H9 (cell line): ENCODE measurements at regions not wholly inside any gene's neighbourhood (a gene's known extent, or its start where the extent isn't known, plus 50 kb on each side); places are given as distances from the start of the nearest gene placed in this dataset.

ENCODE experiments used
- DNase-seq: peaks from one replicate; pipeline ENCODE4 v3.0.0-alpha.2; 2017
- H2AFZ ChIP-seq: one replicate; pipeline ENCODE4 v1.6.1; 2013; ENCODE audit warnings: mild to moderate bottlenecking, low read length, control low read depth, moderate library complexity
- H2AK5ac ChIP-seq: 2 replicates; pipeline ENCODE4 v1.6.1; 2013; ENCODE audit warnings: low read length, control low read depth, mixed read lengths; ENCODE audit not compliant: insufficient read length
- H2BK120ac ChIP-seq: one replicate; pipeline ENCODE4 v1.6.1; 2013; ENCODE audit warnings: low read depth, mild to moderate bottlenecking, low read length, control low read depth, inconsistent platforms; ENCODE audit not compliant: poor library complexity, severe bottlenecking
- H2BK12ac ChIP-seq: 2 replicates; pipeline ENCODE4 v1.6.1; 2013; ENCODE audit warnings: low read length, control low read depth, mixed read lengths, low read depth; ENCODE audit not compliant: insufficient read length
- H2BK15ac ChIP-seq: 2 replicates; pipeline ENCODE4 v1.6.1; 2013; ENCODE audit warnings: low read depth, low read length, control low read depth
- H2BK20ac ChIP-seq: one replicate; pipeline ENCODE4 v1.6.1; 2013; ENCODE audit warnings: low read depth, mild to moderate bottlenecking, low read length, control low read depth, inconsistent platforms; ENCODE audit not compliant: poor library complexity, severe bottlenecking
- H2BK5ac ChIP-seq: 2 replicates; pipeline ENCODE4 v1.6.1; 2013; ENCODE audit warnings: low read length, control low read depth, mixed read lengths; ENCODE audit not compliant: insufficient read length
- H3K14ac ChIP-seq: 2 replicates; pipeline ENCODE4 v1.6.1; 2013; ENCODE audit warnings: low read length, control low read depth; ENCODE audit not compliant: insufficient read depth
- H3K18ac ChIP-seq: 2 replicates; pipeline ENCODE4 v1.6.1; 2013; ENCODE audit warnings: low read depth, mild to moderate bottlenecking, mixed read lengths, low read length, control low read depth; ENCODE audit not compliant: insufficient read length
- H3K23ac ChIP-seq: 2 replicates; pipeline ENCODE4 v1.6.1; 2013; ENCODE audit warnings: low read length, control low read depth, mixed read lengths, low read depth; ENCODE audit not compliant: insufficient read length
- H3K23me2 ChIP-seq: 2 replicates; pipeline ENCODE4 v1.6.1; 2013; ENCODE audit warnings: low read depth, mild to moderate bottlenecking, mixed read lengths, low read length, control low read depth; ENCODE audit not compliant: insufficient read length, poor library complexity, severe bottlenecking
- H3K27ac ChIP-seq: 2 replicates; pipeline ENCODE4 v1.5.1; 2013; ENCODE audit warnings: low read length, control low read depth, mixed read lengths, low read depth; ENCODE audit not compliant: insufficient read length
- H3K27me3 ChIP-seq: 2 replicates; pipeline ENCODE4 v1.6.1; 2013; ENCODE audit warnings: low read length, control low read depth, inconsistent platforms; ENCODE audit not compliant: insufficient read depth
- H3K4ac ChIP-seq: 2 replicates; pipeline ENCODE4 v1.6.1; 2013; ENCODE audit warnings: low read depth, mild to moderate bottlenecking, control low read depth, inconsistent platforms, low read length, moderate library complexity
- H3K4me1 ChIP-seq: 2 replicates; pipeline ENCODE4 v1.6.1; 2013; ENCODE audit warnings: low read length, control low read depth, inconsistent platforms; ENCODE audit not compliant: insufficient read depth
- H3K4me2 ChIP-seq: 2 replicates; pipeline ENCODE4 v1.6.1; 2013; ENCODE audit warnings: low read length, control low read depth, mixed read lengths; ENCODE audit not compliant: insufficient read length, insufficient read depth
- H3K56ac ChIP-seq: 2 replicates; pipeline ENCODE4 v1.6.1; 2013; ENCODE audit warnings: low read depth, mild to moderate bottlenecking, mixed read lengths, low read length, control low read depth; ENCODE audit not compliant: insufficient read length
- H3K79me1 ChIP-seq: 2 replicates; pipeline ENCODE4 v1.6.1; 2013; ENCODE audit warnings: low read depth, mild to moderate bottlenecking, moderate library complexity, low read length, control low read depth, inconsistent platforms; ENCODE audit not compliant: insufficient read depth, poor library complexity, severe bottlenecking
- H3K79me2 ChIP-seq: 2 replicates; pipeline ENCODE4 v1.6.1; 2013; ENCODE audit warnings: low read length, control low read depth, inconsistent platforms; ENCODE audit not compliant: insufficient read depth
- H3K9ac ChIP-seq: 2 replicates; pipeline ENCODE4 v1.6.1; 2013; ENCODE audit warnings: low read length, control low read depth, mixed read lengths; ENCODE audit not compliant: insufficient read length; ENCODE audit errors: extremely low read depth
- H3K9me3 ChIP-seq: one replicate; pipeline ENCODE4 v1.6.1; 2013; ENCODE audit warnings: low read depth, low read length, inconsistent platforms; ENCODE audit not compliant: control insufficient read depth
- H3T11ph ChIP-seq: one replicate; pipeline ENCODE4 v1.6.1; 2013; ENCODE audit warnings: mild to moderate bottlenecking, low read length, control low read depth, inconsistent platforms
- H4K20me1 ChIP-seq: one replicate; pipeline ENCODE4 v1.6.1; 2013; ENCODE audit not compliant: control insufficient read depth, insufficient read length, insufficient read depth
- H4K5ac ChIP-seq: 2 replicates; pipeline ENCODE4 v1.6.1; 2013; ENCODE audit warnings: low read depth, mild to moderate bottlenecking, mixed read lengths, low read length, control low read depth; ENCODE audit not compliant: insufficient read length
- H4K8ac ChIP-seq: replicated peaks from 2 replicates; pipeline ENCODE4 v1.6.1; 2013; ENCODE audit warnings: low read length, control low read depth, mixed read lengths, low read depth; ENCODE audit not compliant: insufficient read length
- H4K91ac ChIP-seq: 2 replicates; pipeline ENCODE4 v1.6.1; 2013; ENCODE audit warnings: low read depth, mild to moderate bottlenecking, moderate library complexity, mixed read lengths, low read length, control low read depth; ENCODE audit not compliant: insufficient read length
- H3K27ac Mint-ChIP-seq, 3 experiments: 2 replicates in 2 of 3; 3 replicates in 1 of 3; pipeline ENCODE4 v1.8.0; 2020 to 2021; ENCODE audit warnings: mixed read lengths in 3 of 3, mild to moderate bottlenecking in 1 of 3, moderate library complexity in 1 of 3
- H3K27me3 Mint-ChIP-seq: 2 replicates; pipeline ENCODE4 v1.8.0; 2021; ENCODE audit warnings: low read depth, mild to moderate bottlenecking, moderate library complexity, mixed read lengths
- H3K36me3 Mint-ChIP-seq, 3 experiments: 2 replicates in 2 of 3; 3 replicates in 1 of 3; pipeline ENCODE4 v1.8.0; 2020 to 2021; ENCODE audit warnings: low read depth in 3 of 3, mixed read lengths in 3 of 3; ENCODE audit not compliant: insufficient read depth in 1 of 3
- H3K4me1 Mint-ChIP-seq, 2 experiments: 2 replicates each; pipeline ENCODE4 v1.8.0; 2020; ENCODE audit warnings: mixed read lengths in 2 of 2
- H3K4me3 Mint-ChIP-seq, 2 experiments: 2 replicates in 1 of 2; 3 replicates in 1 of 2; pipeline ENCODE4 v1.8.0; 2020 to 2021; ENCODE audit warnings: mild to moderate bottlenecking in 2 of 2, mixed read lengths in 2 of 2, moderate library complexity in 1 of 2
- H3K9me3 Mint-ChIP-seq, 2 experiments: 2 replicates in 1 of 2; 3 replicates in 1 of 2; pipeline ENCODE4 v1.8.0; 2020; ENCODE audit warnings: mild to moderate bottlenecking in 2 of 2, mixed read lengths in 2 of 2, moderate library complexity in 1 of 2
- CTCF ChIP-seq: fragments of 200-600 bp; sonication (generic); conservative IDR thresholded peaks from 3 replicates; pipeline ENCODE4 v1.8.0; 2021; ENCODE audit warnings: antibody characterized with exemption, mild to moderate bottlenecking
- WGBS: extraction: QIAGEN DNeasy Blood & Tissue Kit; methylation state at CpG from one replicate; pipeline ENCODE4 v1.1.7; 2013; ENCODE audit warnings: missing lambda C conversion rate, low lambda C conversion rate, mixed read lengths; ENCODE audit not compliant: insufficient read length; ENCODE audit errors: extremely low coverage; 5-methylcytosine and 5-hydroxymethylcytosine counted together

DNA sequence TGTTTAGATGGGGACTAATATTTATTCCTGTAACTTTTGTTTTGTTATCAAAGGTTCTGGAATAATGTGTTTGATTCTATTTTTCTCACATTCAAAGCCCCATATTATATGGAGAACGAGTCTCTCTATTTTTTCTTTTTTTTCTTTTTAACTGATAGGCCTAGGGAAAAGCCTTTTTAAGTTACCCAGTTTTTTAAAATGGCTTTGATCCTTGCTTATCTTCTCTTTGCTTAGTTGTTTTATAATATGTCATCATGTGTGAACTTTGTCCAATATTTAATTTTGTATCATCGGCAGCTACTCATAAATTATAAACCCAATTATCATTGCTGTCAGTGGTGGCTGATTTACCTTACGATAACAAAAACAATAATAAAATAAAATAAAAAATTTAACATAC lies 610.3 kb upstream of the BCHE start:
- Histone ChIP-seq H3K27me3 (no peaks in the 10 kb centered on the region), H2AK5ac (no peak overlapping the region), H3K4me2 (no peak overlapping the region), H2BK12ac (no peak overlapping the region), H3T11ph (no peak overlapping the region), H3K27ac (no peak overlapping the region), H3K9ac (no peak overlapping the region), H3K23ac (no peak overlapping the region), H4K5ac (no peak overlapping the region), H3K23me2 (no peaks in the 10 kb centered on the region), H2AFZ (no peak overlapping the region), H2BK15ac (no peak overlapping the region), H3K18ac (no peak overlapping the region), H2BK120ac (no peak overlapping the region), H3K4me1 (no peaks in the 10 kb centered on the region), H4K8ac (no peak overlapping the region), H3K14ac (no peak overlapping the region), H2BK5ac (no peak overlapping the region), H2BK20ac (no peak overlapping the region), H3K56ac (no peak overlapping the region), H3K9me3 (no peaks in the 10 kb centered on the region), H3K79me2 (no peaks in the 10 kb centered on the region), H3K4ac (no peak overlapping the region), H4K91ac (no peak overlapping the region), H4K20me1 (no peaks in the 10 kb centered on the region), H3K79me1 (no peaks in the 10 kb centered on the region)
- Mint-ChIP-seq H3K36me3 (no peaks in the 10 kb centered on the region), H3K4me1 (peaks cover 7 to 12% of the 10 kb centered on the region in 2 experiments; a peak in 3 of 4 replicates), H3K4me3 (no peak overlapping the region), H3K27me3 (no peaks in the 10 kb centered on the region), H3K9me3 (no peaks in the 10 kb centered on the region), H3K27ac (no peak overlapping the region)
- no peak for TF ChIP-seq CTCF
- no CpG with 5 or more reads among the region's 3 CpGs for WGBS
- DNase-seq = no peak
